GM12878 (cell line): ENCODE measurements at regions not wholly inside any gene's neighbourhood (a gene's known extent, or its start where the extent isn't known, plus 50 kb on each side); places are given as distances from the start of the nearest gene placed in this dataset.

ENCODE experiments used
- ATAC-seq: fragments of 200-7000 bp; cut with Tn5 transposase; 3 replicates; pipeline ENCODE4 v1.9.1; 2020; ENCODE audit warnings: mild to moderate bottlenecking, moderate library complexity
- BruUV-seq: library from RNA; stranded (reverse); fragments of 400-500 nt; replicated peaks from 2 replicates; lab custom pipeline; 2021; lab: Mats Ljungman, UMichigan
- CTCF ChIA-PET: fragments of 300-600 bp; sonication (Branson Sonifier 250); formaldehyde crosslinking; extraction: SDS; loops from one replicate; lab custom pipeline; 2021; ENCODE audit warnings: inconsistent platforms; lab: Yijun Ruan, JAX
- POLR2A ChIA-PET: fragments of 350-600 bp; formaldehyde crosslinking; extraction: SDS; loops from one replicate; lab custom pipeline; 2021; ENCODE audit warnings: inconsistent platforms; lab: Charles Lee
- RAD21 ChIA-PET: fragments of 300-600 bp; sonication (Branson Sonifier 250); formaldehyde crosslinking; loops from one replicate; lab custom pipeline; 2023; ENCODE audit warnings: antibody characterized with exemption; ENCODE audit not compliant: unreplicated experiment; lab: Charles Lee
- SMC1A ChIA-PET: fragments of 300-600 bp; sonication (Branson Sonifier 250); formaldehyde crosslinking; loops from one replicate; lab custom pipeline; 2023; ENCODE audit not compliant: unreplicated experiment, uncharacterized antibody; lab: Charles Lee
- DNase-seq: peaks from one replicate; pipeline ENCODE4 v3.0.0-alpha.2; 2011; ENCODE audit warnings: low read depth, low spot score
- FAIRE-seq: peaks from 3 replicates; lab custom pipeline; 2011; peaks lifted over from hg19 to GRCh38; lab: Jason Lieb, UNC
- H2AFZ ChIP-seq: 2 replicates; pipeline ENCODE4 v1.6.0; 2011; ENCODE audit warnings: low read depth, low read length, control low read depth; ENCODE audit not compliant: control insufficient read depth
- H3K27ac ChIP-seq: 2 replicates; pipeline ENCODE4 v1.5.1; 2011; ENCODE audit warnings: control low read depth; ENCODE audit not compliant: control insufficient read depth, insufficient read depth
- H3K27me3 ChIP-seq, 2 experiments: replicated peaks in 1 of 2; 2 replicates each; pipeline versions ENCODE4 v1.6.0 to v1.6.1; 2011; ENCODE audit warnings: low read length in 1 of 2; ENCODE audit not compliant: control insufficient read depth in 2 of 2, insufficient read depth in 2 of 2
- H3K36me3 ChIP-seq, 2 experiments: 2 replicates each; pipeline ENCODE4 v1.5.1; 2011; ENCODE audit warnings: low read length in 1 of 2; ENCODE audit not compliant: control insufficient read depth in 2 of 2, insufficient read depth in 2 of 2
- H3K4me1 ChIP-seq: 2 replicates; pipeline ENCODE4 v1.6.1; 2011; ENCODE audit warnings: mild to moderate bottlenecking, low read length, moderate library complexity, mixed read lengths; ENCODE audit not compliant: control insufficient read depth, insufficient read depth
- H3K4me2 ChIP-seq: 2 replicates; pipeline ENCODE4 v1.6.0; 2011; ENCODE audit warnings: control low read depth; ENCODE audit not compliant: control insufficient read depth, insufficient read depth
- H3K4me3 ChIP-seq: fragments of 200-600 bp; sonication (generic); 2 replicates; pipeline ENCODE4 v1.5.1; 2016
- H3K79me2 ChIP-seq: 2 replicates; pipeline ENCODE4 v1.6.0; 2011; ENCODE audit warnings: low read length; ENCODE audit not compliant: control insufficient read depth, insufficient read depth
- H3K9ac ChIP-seq: 2 replicates; pipeline ENCODE4 v1.8.0; 2011; ENCODE audit warnings: low read length, control low read depth, mixed read lengths; ENCODE audit not compliant: control insufficient read depth, insufficient read depth
- H3K9me3 ChIP-seq: replicated peaks from 3 replicates; pipeline ENCODE4 v1.5.1; 2011; ENCODE audit warnings: mild to moderate bottlenecking, low read length; ENCODE audit not compliant: control insufficient read depth, insufficient read depth
- H4K20me1 ChIP-seq: 2 replicates; pipeline ENCODE4 v1.6.0; 2011; ENCODE audit not compliant: control insufficient read depth, insufficient read depth
- CREB1 ChIP-seq: IDR thresholded peaks from 2 replicates; pipeline ENCODE4 v1.6.1; 2012; ENCODE audit warnings: low read depth, mild to moderate bottlenecking, inconsistent platforms
- HDGF ChIP-seq: fragments of 450-650 bp; IDR thresholded peaks from 2 replicates; pipeline ENCODE4 v1.6.1; 2016; ENCODE audit warnings: antibody characterized with exemption
- NFYB ChIP-seq: IDR thresholded peaks from 2 replicates; pipeline ENCODE4 v1.6.1; 2011; ENCODE audit warnings: low read depth, mild to moderate bottlenecking, low read length, improper control_type of control experiment, moderate library complexity; ENCODE audit not compliant: insufficient read depth
- TCF7 ChIP-seq: IDR thresholded peaks from 2 replicates; pipeline ENCODE4 v1.6.1; 2014; ENCODE audit warnings: antibody characterized with exemption, borderline replicate concordance
- WGBS: methylation state at CpG from one replicate; pipeline ENCODE4 v1.1.6; 2016; ENCODE audit warnings: low lambda C conversion rate; ENCODE audit not compliant: insufficient replicate concordance, insufficient coverage; ENCODE audit errors: missing lambda C conversion rate; 5-methylcytosine and 5-hydroxymethylcytosine counted together
- in situ Hi-C: fragments of 300-500 bp; cut with MboI; formaldehyde crosslinking; loops from 9 replicates; pipeline ENCODE4 v1.14.3; 2018; ENCODE audit warnings: mixed read lengths
- intact Hi-C: fragments of 100-400 bp; cut with micrococcal nuclease; formaldehyde crosslinking; loops from one replicate; pipeline ENCODE4 v1.14.2; 2022; ENCODE audit not compliant: unreplicated experiment

- H4K20me1 ChIP-seq = no peaks in the 10 kb centered on the region
- FAIRE-seq = no peak
- 0% methylated on average over 2 of the region's 2 CpGs for WGBS
- H3K9me3 ChIP-seq = no peaks in the 10 kb centered on the region; the same call in 2 of the 3 replicates
- H3K36me3 ChIP-seq = no peaks in the 10 kb centered on the region
- H3K4me2 ChIP-seq = no peak overlapping the region
- RAD21 ChIA-PET = no interaction called here
- CTCF ChIA-PET = no interaction called here
- POLR2A ChIA-PET = no interaction called here
- no peak for ATAC-seq
- no peak overlapping the region for H3K9ac ChIP-seq
- H3K27ac ChIP-seq = no peak overlapping the region
- no peak overlapping the region for H3K4me3 ChIP-seq
- no peaks in the 10 kb centered on the region for H3K27me3 ChIP-seq
- no peak overlapping the region for H2AFZ ChIP-seq
- no peak for TF ChIP-seq TCF7
- TF ChIP-seq HDGF = no peak
- no peak for TF ChIP-seq CREB1
- TF ChIP-seq, all 136 proteins: peak for 0
- BruUV-seq = no TSS peak
- SMC1A ChIA-PET = no interaction called here
- Histone ChIP-seq H3K79me2 (no peaks in the 10 kb centered on the region), H3K4me1 (no peaks in the 10 kb centered on the region)
- intact Hi-C loops (no loop called here), in situ Hi-C loops (no loop called here)
- no peak for DNase-seq
Observed at GRCh38 chr13:86729206-86729605, 930.0 kb upstream of the SLITRK6 start.

DNA sequence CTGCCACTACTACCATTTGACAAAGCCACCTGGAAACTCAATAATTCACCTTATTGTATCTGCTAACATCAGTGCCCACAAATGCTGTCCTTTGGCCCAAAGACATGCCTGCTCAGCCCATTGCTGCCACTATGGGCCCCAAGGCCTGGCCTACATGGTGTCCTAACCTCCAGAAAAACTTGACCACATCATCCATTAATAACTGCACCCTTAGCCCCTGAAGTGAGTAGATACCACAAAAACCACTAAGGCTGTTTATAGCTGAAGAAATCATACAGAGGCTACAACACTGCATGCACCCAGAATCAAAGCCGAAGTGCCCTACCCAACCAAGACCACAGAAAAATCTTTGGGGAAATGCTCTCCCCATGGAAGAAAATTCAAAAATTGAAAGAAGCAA, 932.8 kb upstream of the SLITRK6 start:
- Histone ChIP-seq H3K36me3 (no peaks in the 10 kb centered on the region), H2AFZ (no peak overlapping the region), H3K27me3 (no peaks in the 10 kb centered on the region), H3K4me1 (no peaks in the 10 kb centered on the region), H3K4me3 (no peak overlapping the region), H3K9ac (no peak overlapping the region), H3K27ac (no peak overlapping the region), H3K4me2 (no peak overlapping the region), H3K9me3 (no peaks in the 10 kb centered on the region; the same call in 2 of the 3 replicates), H3K79me2 (no peaks in the 10 kb centered on the region), H4K20me1 (no peaks in the 10 kb centered on the region)
- intact Hi-C loops = no loop called here
- CTCF ChIA-PET = no interaction called here
- RAD21 ChIA-PET = no interaction called here
- POLR2A ChIA-PET = interaction anchor here (0.6 kb wide), 1 partner anchor 374 kb away, joined by 4 read pairs; no protein-coding TSS in a partner anchor
- in situ Hi-C loops = no loop called here
- no peak for FAIRE-seq
- TF ChIP-seq NFYB = no peak
- no TSS peak for BruUV-seq
- 38% methylated on average over 1 of the region's 1 CpG for whole genome bisulfite sequencing
- SMC1A ChIA-PET = interaction anchor here (0.6 kb wide), 1 partner anchor 724 kb away, joined by 3 read pairs; no protein-coding TSS in a partner anchor
- DNase-seq = no peak
- no peak for ATAC-seq
